ENCODE measurements at regions not wholly inside any gene's neighbourhood (a gene's known extent, or its start where the extent isn't known, plus 50 kb on each side); places are given as distances from the start of the nearest gene placed in this dataset.

DNA sequence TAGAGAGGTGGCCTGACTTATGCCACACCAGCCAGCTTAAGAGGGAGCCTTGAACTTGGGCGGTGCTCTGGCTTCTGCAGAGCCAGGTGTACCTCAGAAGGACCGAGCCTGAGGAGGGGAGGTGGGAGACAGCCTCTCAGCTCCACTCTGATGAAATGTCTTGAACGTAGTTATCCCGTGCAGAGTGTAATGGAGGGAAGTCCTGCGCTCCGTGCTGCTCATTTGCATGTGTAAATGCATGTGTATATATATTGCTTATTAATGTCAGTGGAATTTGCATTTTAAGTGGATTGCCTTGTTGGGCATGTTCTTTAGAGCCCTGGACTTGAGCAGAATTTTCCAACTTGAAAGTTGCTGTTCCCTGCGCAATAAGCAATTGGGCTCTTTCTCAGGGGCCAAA is 264.9 kb upstream of the SDK2 start:
- TF ChIP-seq, protein P1, sequence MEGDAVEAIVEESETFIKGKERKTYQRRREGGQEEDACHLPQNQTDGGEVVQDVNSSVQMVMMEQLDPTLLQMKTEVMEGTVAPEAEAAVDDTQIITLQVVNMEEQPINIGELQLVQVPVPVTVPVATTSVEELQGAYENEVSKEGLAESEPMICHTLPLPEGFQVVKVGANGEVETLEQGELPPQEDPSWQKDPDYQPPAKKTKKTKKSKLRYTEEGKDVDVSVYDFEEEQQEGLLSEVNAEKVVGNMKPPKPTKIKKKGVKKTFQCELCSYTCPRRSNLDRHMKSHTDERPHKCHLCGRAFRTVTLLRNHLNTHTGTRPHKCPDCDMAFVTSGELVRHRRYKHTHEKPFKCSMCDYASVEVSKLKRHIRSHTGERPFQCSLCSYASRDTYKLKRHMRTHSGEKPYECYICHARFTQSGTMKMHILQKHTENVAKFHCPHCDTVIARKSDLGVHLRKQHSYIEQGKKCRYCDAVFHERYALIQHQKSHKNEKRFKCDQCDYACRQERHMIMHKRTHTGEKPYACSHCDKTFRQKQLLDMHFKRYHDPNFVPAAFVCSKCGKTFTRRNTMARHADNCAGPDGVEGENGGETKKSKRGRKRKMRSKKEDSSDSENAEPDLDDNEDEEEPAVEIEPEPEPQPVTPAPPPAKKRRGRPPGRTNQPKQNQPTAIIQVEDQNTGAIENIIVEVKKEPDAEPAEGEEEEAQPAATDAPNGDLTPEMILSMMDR (IDR thresholded peaks at IDR 0.05): no peak
- TF ChIP-seq POLR2A (IDR thresholded peaks at IDR 0.05): no peak

Measured in right lobe of liver (tissue), 4 donors.